Left ventricle myocardium superior (tissue), 1 donor: ENCODE measurements at regions not wholly inside any gene's neighbourhood (a gene's known extent, or its start where the extent isn't known, plus 50 kb on each side); places are given as distances from the start of the nearest gene placed in this dataset.
"Not testable (repeated sequence)": the region's sequence is repeated elsewhere in the genome, so short reads cannot be mapped to it uniquely, and the experiment has no call there.

Experiments
- ATAC-seq: fragments of 200-7000 bp; cut with Tn5 transposase; one replicate; pipeline ENCODE4 v1.9.1; 2020; ENCODE audit warnings: mild to moderate bottlenecking, moderate library complexity
- DNase-seq: peaks from one replicate; pipeline ENCODE4 v3.0.0-alpha.2; 2020
- intact Hi-C: fragments of 100-400 bp; cut with micrococcal nuclease; formaldehyde crosslinking; loops from one replicate; pipeline ENCODE4 v1.11.0; 2022
- donor health status: DM: no; HTN: yes; CAD: no; lungs with severe emphysema.

- ATAC-seq (no peak), DNase-seq (no peak)
- intact Hi-C loops = no loop called here
Measured at GRCh38 chr9:109994141-109994540, 213.8 kb downstream of the C9orf152 start.

- no peak for DNase-seq
- intact Hi-C loops = no loop called here
- ATAC-seq = no peak
Measured at GRCh38 chr9:109996936-109997580, 210.9 kb downstream of the C9orf152 start.

DNA sequence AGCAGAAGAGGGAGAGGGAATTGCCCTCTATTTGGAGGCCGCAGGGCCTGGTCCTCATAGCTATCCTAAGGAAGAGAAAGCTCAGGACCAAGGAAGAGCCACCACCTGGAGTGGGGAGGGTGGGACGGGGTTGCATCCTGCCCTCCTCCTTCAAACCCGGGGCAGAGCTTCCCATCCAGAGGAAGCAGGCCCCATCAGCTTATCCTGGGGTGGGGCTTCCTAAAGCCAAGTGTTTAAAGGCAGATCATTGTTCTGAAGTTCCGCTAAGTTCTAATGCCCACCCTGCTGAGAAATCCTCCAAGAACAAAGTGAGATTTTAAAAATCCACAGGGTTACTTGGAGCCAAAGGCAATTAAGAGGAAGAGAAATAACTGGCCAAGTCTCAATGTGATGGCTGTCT is 210.3 kb downstream of the C9orf152 start:
- ATAC-seq (peak; percentile 81), DNase-seq (no peak)
- intact Hi-C loops = no loop called here

- intact Hi-C loops, DNase-seq, ATAC-seq: not testable (repeated sequence)
Measured at GRCh38 chr9:110005521-110005920, 202.4 kb downstream of the C9orf152 start.

- intact Hi-C loops = no loop called here
- ATAC-seq = no peak
- no peak for DNase-seq
Measured at GRCh38 chr9:110006657-110007056, 201.3 kb downstream of the C9orf152 start.

GRCh38 chr9:110007477-110008270 is 200.3 kb downstream of the C9orf152 start:
- intact Hi-C loops = no loop called here
- no peak for ATAC-seq

GRCh38 chr9:110008663-110009062 is 199.3 kb downstream of the C9orf152 start:
- DNase-seq (no peak), ATAC-seq (no peak)
- intact Hi-C loops = no loop called here

More at GRCh38 chr9:110007477-110008270, 200.3 kb downstream of the C9orf152 start:
- DNase-seq = no peak

DNA sequence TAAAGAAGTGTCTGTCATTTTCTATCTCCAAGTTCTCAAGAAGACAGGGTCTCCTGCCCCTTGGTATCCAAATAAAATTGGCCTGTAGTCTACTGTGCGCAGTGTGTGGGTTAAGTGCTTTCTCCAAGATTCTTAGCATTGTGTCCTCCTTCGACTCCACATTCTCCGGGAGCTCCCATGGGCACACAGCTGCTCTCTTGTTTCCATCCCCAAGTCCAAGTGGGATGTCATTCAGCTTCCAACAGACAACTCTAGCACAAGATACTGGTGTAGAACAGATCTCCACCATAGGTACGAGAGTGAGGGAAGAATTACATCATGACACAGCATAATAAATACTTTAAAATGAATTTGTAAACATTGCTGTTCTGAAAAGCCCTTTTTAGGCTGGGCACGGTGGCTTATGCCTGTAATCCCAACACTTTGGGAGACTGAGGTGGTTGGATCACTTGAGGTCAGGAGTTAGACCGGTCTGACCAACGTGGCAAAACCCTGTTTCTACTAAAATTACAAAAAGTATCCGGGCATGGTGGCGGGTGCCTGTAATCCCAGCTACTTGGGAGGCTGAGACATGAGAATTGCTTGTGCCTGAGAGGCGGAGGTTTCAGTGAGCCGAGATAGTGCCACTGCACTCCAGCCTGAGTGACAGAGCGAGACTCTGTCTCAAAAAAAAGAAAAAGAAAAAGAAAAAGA is 196.2 kb downstream of the C9orf152 start:
- ATAC-seq (peak; percentile 21), DNase-seq (no peak)
- intact Hi-C loops = no loop called here

- intact Hi-C loops = no loop called here
- ATAC-seq (no peak), DNase-seq (no peak)
Measured at GRCh38 chr9:110013064-110013463, 194.9 kb downstream of the C9orf152 start.

- DNase-seq = no peak
- ATAC-seq = peak; percentile 19
- intact Hi-C loops = no loop called here
Measured at GRCh38 chr9:110015759-110016158, 192.2 kb downstream of the C9orf152 start.

GRCh38 chr9:110016340-110016739 is 191.6 kb downstream of the C9orf152 start:
- DNase-seq (no peak), ATAC-seq (no peak)
- intact Hi-C loops = no loop called here

DNA sequence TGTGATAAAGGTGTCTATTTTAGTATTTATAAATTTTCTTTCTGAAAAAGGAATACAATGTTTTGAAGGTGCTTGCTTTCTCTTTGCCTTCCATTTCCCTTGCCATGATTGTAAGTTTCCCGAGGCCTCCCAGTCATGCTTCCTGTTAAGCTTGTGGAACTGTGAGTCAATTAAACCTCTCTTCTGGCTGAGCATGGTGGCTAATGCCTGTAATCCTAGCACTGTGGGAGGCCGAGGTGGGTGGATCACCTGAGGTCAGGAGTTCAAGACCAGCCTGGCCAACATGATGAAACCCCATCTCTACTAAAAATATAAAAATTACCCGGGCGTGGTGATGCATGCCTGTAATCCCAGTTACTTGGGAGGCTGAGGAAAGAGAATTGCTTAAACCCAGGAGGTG is 187.7 kb downstream of the C9orf152 start:
- intact Hi-C loops, DNase-seq, ATAC-seq: not testable (repeated sequence)

DNA sequence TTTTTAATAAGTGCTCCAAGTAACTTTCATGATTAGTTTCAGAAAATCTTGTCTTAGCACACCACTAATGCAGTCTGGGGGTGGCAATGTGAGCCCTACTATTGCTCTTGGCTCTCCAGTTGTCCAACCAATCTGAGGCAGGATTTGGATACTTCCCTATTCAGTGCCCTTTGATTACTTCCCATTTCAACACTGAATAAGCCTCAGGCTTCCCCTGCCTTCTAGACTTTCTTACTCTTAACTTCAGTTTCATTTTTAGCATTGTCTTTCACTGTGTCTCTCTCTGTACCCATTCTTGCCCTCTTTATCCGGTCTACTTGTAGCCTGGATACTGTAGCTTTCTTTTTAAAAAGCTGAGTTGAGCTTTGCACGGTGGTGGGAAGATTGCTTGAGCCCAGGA is 186.1 kb downstream of the C9orf152 start:
- DNase-seq = no peak
- peak; percentile 40 for ATAC-seq

DNA sequence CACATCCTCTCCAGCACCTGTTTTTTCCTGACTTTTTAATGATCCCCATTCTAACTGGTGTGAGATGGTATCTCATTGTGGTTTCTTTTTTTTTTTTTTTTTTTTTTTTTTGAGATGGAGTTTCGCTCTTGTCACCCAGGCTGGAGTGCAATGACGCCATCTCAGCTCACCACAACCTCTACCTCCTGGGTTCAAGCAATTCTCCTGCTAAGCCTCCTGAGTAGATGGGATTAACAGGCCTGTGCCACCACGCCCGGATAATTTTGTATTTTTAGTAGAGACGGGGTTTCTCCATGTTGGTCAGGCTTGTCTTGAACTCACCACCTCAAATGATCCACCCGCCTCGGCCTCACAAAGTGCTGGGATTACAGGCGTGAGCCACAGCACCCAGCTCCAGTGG is 184.7 kb downstream of the C9orf152 start:
- DNase-seq, ATAC-seq, intact Hi-C loops: not testable (repeated sequence)

More for the DNA sequence above, 186.1 kb downstream of the C9orf152 start:
- intact Hi-C loops = no loop called here

DNA sequence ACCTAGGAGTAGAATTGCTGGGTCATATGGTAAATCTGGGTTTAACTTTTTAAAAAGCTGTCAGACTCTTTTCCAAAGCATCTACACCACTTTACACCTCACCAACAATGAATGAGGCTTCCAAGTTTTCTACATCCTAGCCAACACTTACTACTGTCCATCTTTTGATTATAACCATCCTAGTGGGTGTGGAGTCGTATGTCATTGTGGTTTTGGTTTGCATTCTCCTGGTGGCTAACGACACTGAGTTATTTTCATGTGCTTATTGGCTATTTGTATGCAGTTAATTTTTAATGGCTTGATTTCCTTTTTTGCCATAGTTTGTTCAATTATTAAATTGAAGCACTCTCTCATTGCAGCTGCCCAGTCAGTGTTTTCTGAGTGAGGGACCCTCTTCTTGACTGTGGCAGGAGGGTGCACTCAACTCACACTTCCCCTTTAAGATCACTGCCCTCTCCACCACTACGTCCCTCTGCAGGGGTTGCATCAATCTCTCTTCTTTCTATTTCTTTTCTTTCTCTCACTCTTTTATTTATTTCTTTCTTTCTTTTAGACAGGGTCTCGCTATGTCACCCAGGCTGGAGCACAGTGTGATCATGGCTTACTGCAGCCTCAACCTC is 182.3 kb downstream of the C9orf152 start:
- intact Hi-C loops = no loop called here
- no peak for ATAC-seq
- DNase-seq = no peak

GRCh38 chr9:110027671-110028081 is 180.3 kb downstream of the C9orf152 start:
- ATAC-seq (peak; percentile 75), DNase-seq (no peak)
- intact Hi-C loops = no loop called here

- DNase-seq = no peak
- intact Hi-C loops = no loop called here
- ATAC-seq = peak; percentile 27
Measured at GRCh38 chr9:110028271-110028670, 179.7 kb downstream of the C9orf152 start.

DNA sequence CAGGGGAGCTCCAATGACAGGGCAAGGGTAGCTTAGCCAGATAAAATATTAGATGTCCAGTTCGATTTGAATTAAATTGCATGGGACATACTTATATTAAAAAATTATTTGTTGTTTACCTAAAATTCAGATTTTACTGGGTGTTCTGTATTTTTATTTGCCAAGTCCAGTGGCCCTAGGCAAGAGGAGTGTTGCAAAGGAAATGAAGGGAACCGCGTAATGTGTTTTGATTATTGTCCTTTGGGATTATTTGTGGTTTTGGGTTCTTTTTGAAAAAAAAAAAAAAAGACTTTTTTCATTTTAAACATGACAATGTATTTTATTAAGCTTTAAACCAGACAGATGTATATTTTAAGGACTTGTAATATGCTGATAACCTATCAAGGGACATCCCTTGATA is 179.3 kb downstream of the C9orf152 start:
- intact Hi-C loops = no loop called here
- ATAC-seq (peak; percentile 46), DNase-seq (no peak)

GRCh38 chr9:110029429-110029955 is 178.5 kb downstream of the C9orf152 start:
- intact Hi-C loops = no loop called here
- peak; percentile 78 for ATAC-seq
- no peak for DNase-seq
